SK-N-SH (cell line): ENCODE measurements at regions not wholly inside any gene's neighbourhood (a gene's known extent, or its start where the extent isn't known, plus 50 kb on each side); places are given as distances from the start of the nearest gene placed in this dataset.

ENCODE experiments used
- CTCF ChIA-PET: fragments of 300-600, 350-600 bp; formaldehyde crosslinking; extraction: SDS; loops from one replicate; lab custom pipeline; 2021; lab: Yijun Ruan, JAX
- POLR2A ChIA-PET: fragments of 350-600 bp; sonication (Branson Sonifier 250); formaldehyde crosslinking; extraction: SDS; loops from one replicate; lab custom pipeline; 2020; ENCODE audit warnings: antibody characterized with exemption, inconsistent platforms; lab: Yijun Ruan, JAX
- DNase-seq: peaks from one replicate; pipeline ENCODE4 v3.0.0; 2012
- H2AFZ ChIP-seq: fragments of 200-600 bp; sonication (generic); 2 replicates; pipeline ENCODE4 v1.8.1; 2016; ENCODE audit warnings: antibody characterized with exemption, mild to moderate bottlenecking, low read depth
- H3F3A ChIP-seq: fragments of 200-600 bp; sonication (generic); replicated peaks from 2 replicates; pipeline ENCODE3; 2016; ENCODE audit warnings: antibody characterized with exemption, mild to moderate bottlenecking; ENCODE audit not compliant: insufficient read depth
- H3K27ac ChIP-seq, 2 experiments: fragments of 200-500 bp in 1 of 2; fragments of 200-600 bp in 1 of 2; sonication (Bioruptor generic) in 1 of 2; sonication (generic), shearing (Covaris generic) in 1 of 2; 2 replicates each; pipeline versions ENCODE4 v1.5.1 to v1.6.1; 2014 to 2016; ENCODE audit warnings: low read depth in 2 of 2, inconsistent platforms in 1 of 2, low read length in 1 of 2, mild to moderate bottlenecking in 1 of 2, mixed read lengths in 1 of 2
- H3K27me3 ChIP-seq: fragments of 200-600 bp; sonication (generic), shearing (Covaris generic); 2 replicates; pipeline ENCODE4 v1.6.1; 2016; ENCODE audit warnings: mixed run types; ENCODE audit not compliant: insufficient read depth
- H3K36me3 ChIP-seq, 2 experiments: fragments of 200-500 bp in 1 of 2; fragments of 200-600 bp in 1 of 2; sonication (Bioruptor generic) in 1 of 2; sonication (generic) in 1 of 2; replicated peaks in 1 of 2; 2 replicates each; pipeline versions ENCODE3 to v1.5.1; 2014 to 2016; ENCODE audit warnings: low read length in 1 of 2, mild to moderate bottlenecking in 1 of 2; ENCODE audit not compliant: insufficient read depth in 2 of 2, control insufficient read depth in 1 of 2
- H3K4me1 ChIP-seq, 2 experiments: fragments of 200-500 bp in 1 of 2; fragments of 200-600 bp in 1 of 2; sonication (Bioruptor generic) in 1 of 2; sonication (generic), shearing (Covaris generic) in 1 of 2; 2 replicates each; pipeline versions ENCODE4 v1.5.1 to v1.6.1; 2014 to 2016; ENCODE audit warnings: low read depth in 1 of 2, low read length in 1 of 2, mixed run types in 1 of 2; ENCODE audit not compliant: insufficient read depth in 2 of 2, control insufficient read depth in 1 of 2
- H3K4me2 ChIP-seq: fragments of 200-600 bp; sonication (generic), shearing (Covaris generic); 2 replicates; pipeline ENCODE4 v1.6.1; 2017; ENCODE audit warnings: mixed run types
- H3K4me3 ChIP-seq, 2 experiments: fragments of 200-500 bp in 1 of 2; fragments of 200-600 bp in 1 of 2; sonication (Bioruptor generic) in 1 of 2; sonication (generic), shearing (Covaris generic) in 1 of 2; 2 replicates each; pipeline versions ENCODE4 v1.5.1 to v1.8.1; 2014 to 2016; ENCODE audit warnings: low read depth in 2 of 2, inconsistent platforms in 1 of 2, low read length in 1 of 2, mild to moderate bottlenecking in 1 of 2, mixed read lengths in 1 of 2, moderate library complexity in 1 of 2
- H3K79me2 ChIP-seq: fragments of 200-600 bp; sonication (generic); 2 replicates; pipeline ENCODE4 v1.8.1; 2017; ENCODE audit warnings: mild to moderate bottlenecking; ENCODE audit not compliant: insufficient read depth
- H3K9ac ChIP-seq: fragments of 200-600 bp; sonication (generic); 2 replicates; pipeline ENCODE4 v1.6.1; 2017; ENCODE audit warnings: mixed run types
- H3K9me2 ChIP-seq: fragments of 200-600 bp; sonication (generic); 2 replicates; pipeline ENCODE4 v1.6.1; 2017; ENCODE audit warnings: mixed run types
- H3K9me3 ChIP-seq: fragments of 200-600 bp; sonication (generic); 2 replicates; pipeline ENCODE4 v1.6.1; 2017; ENCODE audit warnings: mixed run types, mild to moderate bottlenecking, moderate library complexity
- H4K20me1 ChIP-seq: fragments of 200-600 bp; sonication (generic); 2 replicates; pipeline ENCODE4 v1.6.1; 2017; ENCODE audit warnings: mild to moderate bottlenecking, mixed run types; ENCODE audit not compliant: insufficient read depth
- CHD2 ChIP-seq: fragments of 150-350 bp; IDR thresholded peaks from 2 replicates; pipeline ENCODE4 v1.6.1; 2018; ENCODE audit warnings: low read length; ENCODE audit not compliant: partially characterized antibody
- FOXJ3 ChIP-seq: sonication (generic); formaldehyde crosslinking; IDR thresholded peaks from 2 replicates; pipeline ENCODE4 v1.5.1; 2020; ENCODE audit warnings: mild to moderate bottlenecking, missing genetic modification reagents
- FOXM1 ChIP-seq: IDR thresholded peaks from 2 replicates; pipeline ENCODE4 v1.4.0; 2012; ENCODE audit warnings: low read depth, mild to moderate bottlenecking
- GABPA ChIP-seq: IDR thresholded peaks from 2 replicates; pipeline ENCODE4 v1.4.0; 2012; ENCODE audit warnings: low read depth, mild to moderate bottlenecking
- GATA2 ChIP-seq: sonication (generic); formaldehyde crosslinking; IDR thresholded peaks from 2 replicates; pipeline ENCODE4 v1.5.0; 2020; ENCODE audit warnings: mild to moderate bottlenecking, missing genetic modification reagents
- NRF1 ChIP-seq: IDR thresholded peaks from 2 replicates; pipeline ENCODE4 v1.6.1; 2012; ENCODE audit warnings: low read depth, mild to moderate bottlenecking, low read length
- POLR2AphosphoS5 ChIP-seq: IDR thresholded peaks from 2 replicates; pipeline ENCODE4 v1.6.1; 2012; ENCODE audit warnings: low read depth, low read length
- RAD21 ChIP-seq: IDR thresholded peaks from 2 replicates; pipeline ENCODE4 v1.6.1; 2012; ENCODE audit warnings: mild to moderate bottlenecking, low read length
- RCOR1 ChIP-seq: fragments of 150-350 bp; IDR thresholded peaks from 2 replicates; pipeline ENCODE4 v1.6.1; 2017; ENCODE audit warnings: antibody characterized with exemption, low read length
- REST ChIP-seq: IDR thresholded peaks from 2 replicates; pipeline ENCODE4 v1.6.1; 2012; ENCODE audit warnings: mild to moderate bottlenecking, low read depth, low read length, moderate library complexity
- RXRA ChIP-seq: IDR thresholded peaks from 2 replicates; pipeline ENCODE4 v1.4.0; 2012; ENCODE audit warnings: low read depth, mild to moderate bottlenecking, borderline replicate concordance
- SIN3A ChIP-seq: IDR thresholded peaks from 2 replicates; pipeline ENCODE4 v1.6.1; 2012; ENCODE audit warnings: low read depth, mild to moderate bottlenecking, low read length, moderate library complexity, borderline replicate concordance
- SMC3 ChIP-seq: IDR thresholded peaks from 2 replicates; pipeline ENCODE4 v1.6.1; 2012; ENCODE audit warnings: low read depth, low read length, improper control_type of control experiment
- TCF12 ChIP-seq: IDR thresholded peaks from 2 replicates; pipeline ENCODE4 v1.4.0; 2012
- YY1 ChIP-seq: IDR thresholded peaks from 2 replicates; pipeline ENCODE4 v1.4.0; 2012; ENCODE audit warnings: low read depth, mild to moderate bottlenecking
- ZBTB33 ChIP-seq: IDR thresholded peaks from 2 replicates; pipeline ENCODE4 v1.4.0; 2012; ENCODE audit warnings: low read depth, borderline replicate concordance
- WGBS: methylation state at CpG from one replicate; pipeline ENCODE4 v1.1.6; 2017; ENCODE audit warnings: low lambda C conversion rate; 5-methylcytosine and 5-hydroxymethylcytosine counted together
- TF ChIP-seq, protein P1 (sequence below): IDR thresholded peaks from 2 replicates; pipeline ENCODE4 v1.4.0; 2012; ENCODE audit warnings: low read depth, borderline replicate concordance
- TF ChIP-seq, protein P2 (sequence below): fragments of 200-600 bp; sonication (generic); IDR thresholded peaks from 2 replicates; pipeline ENCODE4 v1.6.1; 2017; ENCODE audit warnings: antibody characterized with exemption, mild to moderate bottlenecking, moderate library complexity

DNA sequence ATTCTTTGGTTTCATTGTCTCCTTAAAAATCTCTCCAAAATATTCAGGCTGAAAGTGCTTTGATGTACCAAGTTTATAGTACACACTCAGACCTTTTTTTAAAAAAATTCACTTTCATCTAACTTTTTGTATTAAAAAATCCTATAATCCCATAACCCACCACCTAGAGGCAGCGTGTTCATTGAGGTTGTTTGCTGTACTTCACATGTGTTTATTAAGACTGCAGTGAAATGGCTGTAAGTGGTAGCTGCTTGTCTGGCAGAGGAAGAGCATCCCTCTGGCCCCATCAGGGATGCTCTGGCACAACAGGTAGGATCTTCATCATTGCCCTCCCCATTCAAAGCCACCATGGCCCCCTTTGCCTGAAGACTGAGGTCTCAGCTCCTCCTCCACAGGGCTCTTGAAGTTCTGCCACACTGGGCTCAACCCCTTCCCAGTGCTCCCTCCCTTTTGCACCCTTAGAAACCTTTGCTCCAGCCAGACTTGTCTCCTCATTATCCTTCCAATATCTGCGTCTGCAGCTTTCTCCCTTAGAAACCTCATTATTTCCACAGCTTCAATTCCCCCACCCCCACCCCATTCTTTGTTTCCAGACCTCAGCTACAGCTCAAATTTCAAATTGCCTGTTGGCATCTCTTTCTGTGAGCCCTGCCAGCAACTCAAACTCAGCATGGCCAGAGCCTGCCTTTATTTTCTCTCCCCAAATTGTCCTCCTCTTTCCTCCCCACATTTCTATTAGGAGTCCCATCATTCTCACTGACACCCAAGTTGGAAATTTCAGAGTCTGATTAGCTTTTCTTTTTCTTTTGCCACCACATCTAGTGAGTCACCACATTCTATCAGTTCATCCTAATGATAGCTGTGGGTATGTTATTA, 369.6 kb upstream of the USP24 start (continued):
- TF ChIP-seq, protein P1, sequence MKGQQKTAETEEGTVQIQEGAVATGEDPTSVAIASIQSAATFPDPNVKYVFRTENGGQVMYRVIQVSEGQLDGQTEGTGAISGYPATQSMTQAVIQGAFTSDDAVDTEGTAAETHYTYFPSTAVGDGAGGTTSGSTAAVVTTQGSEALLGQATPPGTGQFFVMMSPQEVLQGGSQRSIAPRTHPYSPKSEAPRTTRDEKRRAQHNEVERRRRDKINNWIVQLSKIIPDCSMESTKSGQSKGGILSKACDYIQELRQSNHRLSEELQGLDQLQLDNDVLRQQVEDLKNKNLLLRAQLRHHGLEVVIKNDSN, result no peak
- TF ChIP-seq FOXM1, result no peak
- TF ChIP-seq ZBTB33, result no peak
- TF ChIP-seq, protein P2, sequence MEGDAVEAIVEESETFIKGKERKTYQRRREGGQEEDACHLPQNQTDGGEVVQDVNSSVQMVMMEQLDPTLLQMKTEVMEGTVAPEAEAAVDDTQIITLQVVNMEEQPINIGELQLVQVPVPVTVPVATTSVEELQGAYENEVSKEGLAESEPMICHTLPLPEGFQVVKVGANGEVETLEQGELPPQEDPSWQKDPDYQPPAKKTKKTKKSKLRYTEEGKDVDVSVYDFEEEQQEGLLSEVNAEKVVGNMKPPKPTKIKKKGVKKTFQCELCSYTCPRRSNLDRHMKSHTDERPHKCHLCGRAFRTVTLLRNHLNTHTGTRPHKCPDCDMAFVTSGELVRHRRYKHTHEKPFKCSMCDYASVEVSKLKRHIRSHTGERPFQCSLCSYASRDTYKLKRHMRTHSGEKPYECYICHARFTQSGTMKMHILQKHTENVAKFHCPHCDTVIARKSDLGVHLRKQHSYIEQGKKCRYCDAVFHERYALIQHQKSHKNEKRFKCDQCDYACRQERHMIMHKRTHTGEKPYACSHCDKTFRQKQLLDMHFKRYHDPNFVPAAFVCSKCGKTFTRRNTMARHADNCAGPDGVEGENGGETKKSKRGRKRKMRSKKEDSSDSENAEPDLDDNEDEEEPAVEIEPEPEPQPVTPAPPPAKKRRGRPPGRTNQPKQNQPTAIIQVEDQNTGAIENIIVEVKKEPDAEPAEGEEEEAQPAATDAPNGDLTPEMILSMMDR, result peak; percentile 45
- peak; percentile 54; the same call in 1 of the 2 replicates for TF ChIP-seq TCF12
- no peak for TF ChIP-seq GATA2 (CRISPR knock-in tag)
- no peak for TF ChIP-seq REST
- no peak for TF ChIP-seq GABPA
- no peak for TF ChIP-seq SIN3A
- peak; percentile 15; the same call in 1 of the 2 replicates for TF ChIP-seq RXRA

DNA sequence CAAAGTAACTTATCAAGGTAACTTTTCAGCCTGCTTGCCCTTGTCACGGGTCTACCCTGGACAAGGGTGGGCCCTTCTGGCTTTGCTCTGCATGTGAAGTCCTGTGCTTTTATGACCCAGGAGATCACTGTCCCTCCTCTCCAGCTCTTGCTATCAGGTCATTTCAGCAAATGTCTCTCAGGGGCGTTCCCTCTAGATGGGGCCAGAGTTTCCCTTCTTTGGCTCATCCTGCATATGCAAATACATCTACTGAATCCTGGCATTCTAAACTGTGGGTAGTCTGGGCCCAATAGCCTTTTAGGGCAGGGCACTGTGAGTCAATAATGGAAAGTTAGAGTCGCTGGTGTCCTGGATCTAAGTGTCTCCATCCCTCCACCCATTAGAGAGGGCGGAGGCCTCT, 366.9 kb upstream of the USP24 start:
- no peak overlapping the region for H2AFZ ChIP-seq
- H3F3A ChIP-seq, result peaks cover 24% of the 10 kb centered on the region
- ChIA-PET POLR2A (no interaction called here), CTCF (interaction anchor here (1.2 kb wide), 1 partner anchor 996 kb away, joined by 3 read pairs; no protein-coding TSS in a partner anchor)
- no peaks in the 10 kb centered on the region for H3K9me3 ChIP-seq
- peaks cover 20 to 28% of the 10 kb centered on the region in 2 experiments for H3K4me1 ChIP-seq
- H3K4me3 ChIP-seq, result no peak overlapping the region
- no peaks in the 10 kb centered on the region for H3K9me2 ChIP-seq
- no peak overlapping the region for H3K9ac ChIP-seq
- H3K27me3 ChIP-seq, result no peaks in the 10 kb centered on the region
- no peak for TF ChIP-seq FOXJ3 (CRISPR knock-in tag)
- TF ChIP-seq POLR2AphosphoS5, result no peak
- TF ChIP-seq RXRA, result no peak
- TF ChIP-seq CHD2, result no peak
- no peak for TF ChIP-seq GATA2 (CRISPR knock-in tag)
- no peak for TF ChIP-seq RAD21
- TF ChIP-seq YY1, result no peak
- no peak for TF ChIP-seq SMC3
- no peak for TF ChIP-seq NRF1
- TF ChIP-seq TCF12, result no peak
- TF ChIP-seq RCOR1, result no peak
- no peak for TF ChIP-seq ZBTB33
- H3K4me2 ChIP-seq, result no peak overlapping the region
- H3K36me3 ChIP-seq, result no peaks in the 10 kb centered on the region
- H3K27ac ChIP-seq, result no peak overlapping the region; a peak in 1 of 4 replicates
- no peak for DNase-seq
- no peaks in the 10 kb centered on the region for H3K79me2 ChIP-seq
- H4K20me1 ChIP-seq, result no peaks in the 10 kb centered on the region
- 100% methylated on average over 3 of the region's 4 CpGs for WGBS
